ENCODE measurements at regions not wholly inside any gene's neighbourhood (a gene's known extent, or its start where the extent isn't known, plus 50 kb on each side); places are given as distances from the start of the nearest gene placed in this dataset.

DNA sequence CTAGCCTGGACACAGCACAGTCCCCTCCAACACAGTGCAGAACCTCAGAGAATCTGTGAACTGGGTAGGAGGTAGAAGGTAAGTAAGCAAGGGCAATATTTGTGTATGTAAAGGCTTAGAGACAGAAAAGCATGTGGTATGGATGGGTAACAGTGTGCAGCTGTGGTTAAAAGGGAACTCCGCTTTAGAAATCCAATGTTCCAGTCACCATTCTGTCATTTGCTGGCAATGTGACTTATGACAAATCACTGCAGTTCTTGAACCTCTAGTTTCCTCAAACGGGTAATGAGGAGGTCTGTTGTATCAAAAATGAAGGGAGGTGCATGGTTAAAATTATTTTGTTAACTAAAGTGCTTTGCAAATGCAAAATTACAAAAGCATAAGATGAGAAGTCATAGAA is 125.5 kb upstream of the IFNE start:
- TF ChIP-seq, protein P1, sequence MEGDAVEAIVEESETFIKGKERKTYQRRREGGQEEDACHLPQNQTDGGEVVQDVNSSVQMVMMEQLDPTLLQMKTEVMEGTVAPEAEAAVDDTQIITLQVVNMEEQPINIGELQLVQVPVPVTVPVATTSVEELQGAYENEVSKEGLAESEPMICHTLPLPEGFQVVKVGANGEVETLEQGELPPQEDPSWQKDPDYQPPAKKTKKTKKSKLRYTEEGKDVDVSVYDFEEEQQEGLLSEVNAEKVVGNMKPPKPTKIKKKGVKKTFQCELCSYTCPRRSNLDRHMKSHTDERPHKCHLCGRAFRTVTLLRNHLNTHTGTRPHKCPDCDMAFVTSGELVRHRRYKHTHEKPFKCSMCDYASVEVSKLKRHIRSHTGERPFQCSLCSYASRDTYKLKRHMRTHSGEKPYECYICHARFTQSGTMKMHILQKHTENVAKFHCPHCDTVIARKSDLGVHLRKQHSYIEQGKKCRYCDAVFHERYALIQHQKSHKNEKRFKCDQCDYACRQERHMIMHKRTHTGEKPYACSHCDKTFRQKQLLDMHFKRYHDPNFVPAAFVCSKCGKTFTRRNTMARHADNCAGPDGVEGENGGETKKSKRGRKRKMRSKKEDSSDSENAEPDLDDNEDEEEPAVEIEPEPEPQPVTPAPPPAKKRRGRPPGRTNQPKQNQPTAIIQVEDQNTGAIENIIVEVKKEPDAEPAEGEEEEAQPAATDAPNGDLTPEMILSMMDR (IDR thresholded peaks at IDR 0.05) = no peak
- TF ChIP-seq POLR2A (IDR thresholded peaks at IDR 0.05) (no peak), POLR2AphosphoS5 (IDR thresholded peaks at IDR 0.05) (no peak)

Measured in gastroesophageal sphincter (tissue), 3 donors.